ENCODE measurements at regions not wholly inside any gene's neighbourhood (a gene's known extent, or its start where the extent isn't known, plus 50 kb on each side); places are given as distances from the start of the nearest gene placed in this dataset.

GRCh38 chr2:192357217-192357616, 162.5 kb upstream of the TMEFF2 start:
- TF ChIP-seq CTCF (IDR thresholded peaks at IDR 0.05; ENCODE audit: borderline replicate concordance, insufficient read depth, low read depth, low read length) = no peak

GRCh38 chr2:192354512-192355244, 159.9 kb upstream of the TMEFF2 start:
- TF ChIP-seq CTCF (IDR thresholded peaks at IDR 0.05; ENCODE audit: borderline replicate concordance, insufficient read depth, low read depth, low read length) = no peak
- no peak overlapping the region for H3K4me3 ChIP-seq (ENCODE audit: low read depth, low read length)

More at GRCh38 chr2:192357217-192357616, 162.5 kb upstream of the TMEFF2 start:
- no peak overlapping the region for H3K4me3 ChIP-seq (ENCODE audit: low read depth, low read length)

- no peak for TF ChIP-seq CTCF (IDR thresholded peaks at IDR 0.05; ENCODE audit: borderline replicate concordance, insufficient read depth, low read depth, low read length)
- no peak overlapping the region for H3K4me3 ChIP-seq (ENCODE audit: low read depth, low read length)
Observed at GRCh38 chr2:192347542-192347941, 152.8 kb upstream of the TMEFF2 start.

- no peak overlapping the region for H3K4me3 ChIP-seq (ENCODE audit: low read depth, low read length)
- TF ChIP-seq CTCF (IDR thresholded peaks at IDR 0.05; ENCODE audit: borderline replicate concordance, insufficient read depth, low read depth, low read length) = no peak
Observed at GRCh38 chr2:192345287-192345686, 150.6 kb upstream of the TMEFF2 start.

GRCh38 chr2:192333642-192334041, 138.9 kb upstream of the TMEFF2 start:
- TF ChIP-seq CTCF (IDR thresholded peaks at IDR 0.05; ENCODE audit: borderline replicate concordance, insufficient read depth, low read depth, low read length) = no peak
- H3K4me3 ChIP-seq (ENCODE audit: low read depth, low read length) = no peak overlapping the region

- no peak overlapping the region for H3K4me3 ChIP-seq (ENCODE audit: low read depth, low read length)
- TF ChIP-seq CTCF (IDR thresholded peaks at IDR 0.05; ENCODE audit: borderline replicate concordance, insufficient read depth, low read depth, low read length) = no peak
Observed at GRCh38 chr2:192328297-192328696, 133.6 kb upstream of the TMEFF2 start.

- no peak for TF ChIP-seq CTCF (IDR thresholded peaks at IDR 0.05; ENCODE audit: borderline replicate concordance, insufficient read depth, low read depth, low read length)
- H3K4me3 ChIP-seq (ENCODE audit: low read depth, low read length) = no peak overlapping the region
Observed at GRCh38 chr2:192327576-192327975, 132.8 kb upstream of the TMEFF2 start.
